ENCODE measurements at regions not wholly inside any gene's neighbourhood (a gene's known extent, or its start where the extent isn't known, plus 50 kb on each side); places are given as distances from the start of the nearest gene placed in this dataset.

GRCh38 chr10:52597189-52597863, 175.3 kb downstream of the MBL2 start:
- TF ChIP-seq CTCF (IDR thresholded peaks at IDR 0.05) = no peak

- no peak for TF ChIP-seq CTCF (IDR thresholded peaks at IDR 0.05)
These were observed 173.6 kb downstream of the MBL2 start for GRCh38 chr10:52598936-52599335.

GRCh38 chr10:52599551-52600200, 172.9 kb downstream of the MBL2 start:
- no peak for TF ChIP-seq CTCF (IDR thresholded peaks at IDR 0.05)

- TF ChIP-seq CTCF (IDR thresholded peaks at IDR 0.05) = no peak
These were observed 163.5 kb downstream of the MBL2 start for GRCh38 chr10:52609071-52609470.

- no peak for TF ChIP-seq CTCF (IDR thresholded peaks at IDR 0.05)
These were observed 162.9 kb downstream of the MBL2 start for GRCh38 chr10:52609626-52610240.

GRCh38 chr10:52615331-52615730, 157.3 kb downstream of the MBL2 start:
- no peak for TF ChIP-seq CTCF (IDR thresholded peaks at IDR 0.05)

GRCh38 chr10:52615756-52616394, 156.7 kb downstream of the MBL2 start:
- no peak for TF ChIP-seq CTCF (IDR thresholded peaks at IDR 0.05)
